ENCODE measurements at regions not wholly inside any gene's neighbourhood (a gene's known extent, or its start where the extent isn't known, plus 50 kb on each side); places are given as distances from the start of the nearest gene placed in this dataset.

- no peak for TF ChIP-seq POLR2A (IDR thresholded peaks at IDR 0.05)
- TF ChIP-seq EP300 (IDR thresholded peaks at IDR 0.05), result no peak
- TF ChIP-seq CTCF (IDR thresholded peaks at IDR 0.05), result no peak
These were observed 373.0 kb downstream of the COG6 start for GRCh38 chr13:40028446-40028845.
